Panc1 (cell line): ENCODE measurements at regions not wholly inside any gene's neighbourhood (a gene's known extent, or its start where the extent isn't known, plus 50 kb on each side); places are given as distances from the start of the nearest gene placed in this dataset.
A peak's percentile ranks its signal among the peaks of the same experiment; 100 is the strongest.

Experiments used
- ATAC-seq: fragments of 200-7000 bp; cut with Tn5 transposase; 2 replicates; pipeline ENCODE4 v1.9.1; 2020; ENCODE audit warnings: mild to moderate bottlenecking, moderate library complexity
- BruUV-seq: library from RNA; stranded (reverse); fragments of 400-500 nt; replicated peaks from 2 replicates; lab custom pipeline; 2021; lab: Mats Ljungman, UMichigan
- CTCF ChIA-PET: fragments of 300-600 bp; sonication (Branson Sonifier 250); formaldehyde crosslinking; loops from one replicate; lab custom pipeline; 2022; ENCODE audit warnings: antibody characterized with exemption; lab: Charles Lee
- POLR2A ChIA-PET: fragments of 300-600 bp; sonication (Branson Sonifier 250); formaldehyde crosslinking; loops from one replicate; lab custom pipeline; 2022; ENCODE audit warnings: antibody characterized with exemption; lab: Charles Lee
- DNase-seq: peaks from one replicate; pipeline ENCODE4 v3.0.0-alpha.2; 2010; ENCODE audit warnings: low read depth, low spot score
- H3K27ac ChIP-seq: 2 replicates; pipeline ENCODE4 v1.5.1; 2011; ENCODE audit warnings: mild to moderate bottlenecking, low read length, inconsistent platforms
- H3K27me3 ChIP-seq: fragments of 200-500 bp; sonication (Bioruptor generic); 2 replicates; pipeline ENCODE4 v1.6.0; 2014; ENCODE audit warnings: low read length, inconsistent platforms; ENCODE audit not compliant: control insufficient read depth, insufficient read depth
- H3K36me3 ChIP-seq: fragments of 200-500 bp; sonication (Bioruptor generic); 2 replicates; pipeline ENCODE4 v1.5.1; 2014; ENCODE audit warnings: inconsistent platforms, mild to moderate bottlenecking, low read length, moderate library complexity; ENCODE audit not compliant: control insufficient read depth, insufficient read depth
- H3K4me1 ChIP-seq: 2 replicates; pipeline ENCODE4 v1.5.1; 2011; ENCODE audit warnings: inconsistent platforms, mild to moderate bottlenecking, low read length, moderate library complexity; ENCODE audit not compliant: control insufficient read depth, insufficient read depth
- H3K4me3 ChIP-seq, 2 experiments: 2 replicates each; pipeline ENCODE4 v1.5.1; 2011 to 2012; ENCODE audit warnings: low read depth in 2 of 2, low read length in 2 of 2, mild to moderate bottlenecking in 2 of 2, inconsistent platforms in 1 of 2, moderate library complexity in 1 of 2
- H3K9me3 ChIP-seq: fragments of 200-500 bp; sonication (Bioruptor generic); 2 replicates; pipeline ENCODE4 v1.5.1; 2014; ENCODE audit warnings: low read depth, mild to moderate bottlenecking, inconsistent platforms, low read length, moderate library complexity; ENCODE audit not compliant: control insufficient read depth, insufficient read depth
- POLR2AphosphoS5 ChIP-seq: IDR thresholded peaks from 2 replicates; pipeline ENCODE4 v1.6.1; 2012; ENCODE audit warnings: mild to moderate bottlenecking, low read depth, low read length, moderate library complexity
- SIN3A ChIP-seq: IDR thresholded peaks from 2 replicates; pipeline ENCODE4 v1.6.1; 2012; ENCODE audit warnings: low read depth, mild to moderate bottlenecking, low read length, moderate library complexity, borderline replicate concordance; ENCODE audit not compliant: insufficient read depth
- TCF7L2 ChIP-seq: IDR thresholded peaks from 2 replicates; pipeline ENCODE4 v1.6.1; 2011; ENCODE audit warnings: mild to moderate bottlenecking, low read depth, low read length, inconsistent platforms
- in situ Hi-C: cut with HindIII; loops from 2 replicates; pipeline ENCODE4 v1.10.0; 2016; ENCODE audit warnings: low sequenced_read_pairs, low pct_unique_long_range_greater_than_20kb
- intact Hi-C: fragments of 100-400 bp; cut with micrococcal nuclease; formaldehyde crosslinking; loops from one replicate; pipeline ENCODE4 v1.10.0; 2022; ENCODE audit not compliant: unreplicated experiment
- TF ChIP-seq, protein P1 (sequence below): fragments of 450-650 bp; IDR thresholded peaks from 2 replicates; pipeline ENCODE4 v1.5.1; 2017; ENCODE audit warnings: mild to moderate bottlenecking
- TF ChIP-seq, protein P2 (sequence below), 2 experiments: IDR thresholded peaks; 2 replicates each; pipeline ENCODE4 v1.6.1; 2011 to 2012; ENCODE audit warnings: low read depth in 2 of 2, control low read depth in 1 of 2, low read length in 1 of 2, mild to moderate bottlenecking in 1 of 2, moderate library complexity in 1 of 2; ENCODE audit not compliant: insufficient read depth in 1 of 2

DNA sequence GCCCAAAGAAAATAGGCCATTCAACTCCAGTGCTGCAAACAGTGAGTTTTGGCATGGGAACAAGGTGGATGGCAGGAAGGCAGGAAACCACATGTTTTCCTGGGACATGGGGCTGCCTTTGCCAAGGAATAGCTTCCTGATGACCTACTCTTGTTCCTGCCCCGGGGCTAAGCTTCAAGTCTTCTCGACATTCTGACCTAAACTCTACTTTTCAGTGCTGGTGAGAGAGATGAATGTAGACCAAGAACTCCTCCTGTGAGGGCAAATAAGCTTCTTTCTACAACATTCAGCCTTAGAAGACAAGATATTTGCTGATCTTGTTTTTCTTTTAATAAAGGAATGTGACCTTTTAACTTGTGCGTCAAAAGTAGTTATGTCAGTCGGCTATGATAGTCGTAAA is 199.0 kb downstream of the GPR37 start:
- peak; percentile 58; the same call in 1 of the 2 replicates for ATAC-seq

GRCh38 chr7:124557587-124557986 is 208.0 kb downstream of the GPR37 start:
- no TSS peak for BruUV-seq
- no peak overlapping the region for H3K27ac ChIP-seq
- no peak for DNase-seq
- no peaks in the 10 kb centered on the region for H3K9me3 ChIP-seq
- intact Hi-C loops, result no loop called here
- no peaks in the 10 kb centered on the region for H3K36me3 ChIP-seq
- ATAC-seq, result no peak
- CTCF ChIA-PET, result no interaction called here
- POLR2A ChIA-PET, result no interaction called here
- no peaks in the 10 kb centered on the region for H3K27me3 ChIP-seq
- no peaks in the 10 kb centered on the region for H3K4me1 ChIP-seq
- no peak overlapping the region for H3K4me3 ChIP-seq
- in situ Hi-C loops, result no loop called here
- TF ChIP-seq TCF7L2, result no peak
- TF ChIP-seq, protein P1, sequence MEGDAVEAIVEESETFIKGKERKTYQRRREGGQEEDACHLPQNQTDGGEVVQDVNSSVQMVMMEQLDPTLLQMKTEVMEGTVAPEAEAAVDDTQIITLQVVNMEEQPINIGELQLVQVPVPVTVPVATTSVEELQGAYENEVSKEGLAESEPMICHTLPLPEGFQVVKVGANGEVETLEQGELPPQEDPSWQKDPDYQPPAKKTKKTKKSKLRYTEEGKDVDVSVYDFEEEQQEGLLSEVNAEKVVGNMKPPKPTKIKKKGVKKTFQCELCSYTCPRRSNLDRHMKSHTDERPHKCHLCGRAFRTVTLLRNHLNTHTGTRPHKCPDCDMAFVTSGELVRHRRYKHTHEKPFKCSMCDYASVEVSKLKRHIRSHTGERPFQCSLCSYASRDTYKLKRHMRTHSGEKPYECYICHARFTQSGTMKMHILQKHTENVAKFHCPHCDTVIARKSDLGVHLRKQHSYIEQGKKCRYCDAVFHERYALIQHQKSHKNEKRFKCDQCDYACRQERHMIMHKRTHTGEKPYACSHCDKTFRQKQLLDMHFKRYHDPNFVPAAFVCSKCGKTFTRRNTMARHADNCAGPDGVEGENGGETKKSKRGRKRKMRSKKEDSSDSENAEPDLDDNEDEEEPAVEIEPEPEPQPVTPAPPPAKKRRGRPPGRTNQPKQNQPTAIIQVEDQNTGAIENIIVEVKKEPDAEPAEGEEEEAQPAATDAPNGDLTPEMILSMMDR, result no peak
- TF ChIP-seq SIN3A, result no peak
- no peak for TF ChIP-seq POLR2AphosphoS5
- TF ChIP-seq, protein P2, sequence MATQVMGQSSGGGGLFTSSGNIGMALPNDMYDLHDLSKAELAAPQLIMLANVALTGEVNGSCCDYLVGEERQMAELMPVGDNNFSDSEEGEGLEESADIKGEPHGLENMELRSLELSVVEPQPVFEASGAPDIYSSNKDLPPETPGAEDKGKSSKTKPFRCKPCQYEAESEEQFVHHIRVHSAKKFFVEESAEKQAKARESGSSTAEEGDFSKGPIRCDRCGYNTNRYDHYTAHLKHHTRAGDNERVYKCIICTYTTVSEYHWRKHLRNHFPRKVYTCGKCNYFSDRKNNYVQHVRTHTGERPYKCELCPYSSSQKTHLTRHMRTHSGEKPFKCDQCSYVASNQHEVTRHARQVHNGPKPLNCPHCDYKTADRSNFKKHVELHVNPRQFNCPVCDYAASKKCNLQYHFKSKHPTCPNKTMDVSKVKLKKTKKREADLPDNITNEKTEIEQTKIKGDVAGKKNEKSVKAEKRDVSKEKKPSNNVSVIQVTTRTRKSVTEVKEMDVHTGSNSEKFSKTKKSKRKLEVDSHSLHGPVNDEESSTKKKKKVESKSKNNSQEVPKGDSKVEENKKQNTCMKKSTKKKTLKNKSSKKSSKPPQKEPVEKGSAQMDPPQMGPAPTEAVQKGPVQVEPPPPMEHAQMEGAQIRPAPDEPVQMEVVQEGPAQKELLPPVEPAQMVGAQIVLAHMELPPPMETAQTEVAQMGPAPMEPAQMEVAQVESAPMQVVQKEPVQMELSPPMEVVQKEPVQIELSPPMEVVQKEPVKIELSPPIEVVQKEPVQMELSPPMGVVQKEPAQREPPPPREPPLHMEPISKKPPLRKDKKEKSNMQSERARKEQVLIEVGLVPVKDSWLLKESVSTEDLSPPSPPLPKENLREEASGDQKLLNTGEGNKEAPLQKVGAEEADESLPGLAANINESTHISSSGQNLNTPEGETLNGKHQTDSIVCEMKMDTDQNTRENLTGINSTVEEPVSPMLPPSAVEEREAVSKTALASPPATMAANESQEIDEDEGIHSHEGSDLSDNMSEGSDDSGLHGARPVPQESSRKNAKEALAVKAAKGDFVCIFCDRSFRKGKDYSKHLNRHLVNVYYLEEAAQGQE (IDR thresholded peaks at IDR 0.05; ENCODE audit: insufficient read depth in 1 of 2, low read depth in 2 of 2, low read length in 1 of 2), result no peak

More for the DNA sequence above, 199.0 kb downstream of the GPR37 start:
- Histone ChIP-seq H3K27me3 (no peaks in the 10 kb centered on the region), H3K4me1 (no peaks in the 10 kb centered on the region), H3K9me3 (no peaks in the 10 kb centered on the region), H3K27ac (no peak overlapping the region), H3K4me3 (no peak overlapping the region), H3K36me3 (no peaks in the 10 kb centered on the region)
- DNase-seq, result no peak
- BruUV-seq, result no TSS peak
- TF ChIP-seq TCF7L2, result no peak
- TF ChIP-seq, protein P2 (IDR thresholded peaks at IDR 0.05; ENCODE audit: insufficient read depth in 1 of 2, low read depth in 2 of 2, low read length in 1 of 2), result no peak
- TF ChIP-seq, protein P1, result no peak
- POLR2A ChIA-PET, result no interaction called here
- CTCF ChIA-PET, result no interaction called here
- intact Hi-C loops, result no loop called here
- in situ Hi-C loops, result no loop called here
